GM18505 (cell line): ENCODE measurements at regions not wholly inside any gene's neighbourhood (a gene's known extent, or its start where the extent isn't known, plus 50 kb on each side); places are given as distances from the start of the nearest gene placed in this dataset.

Source experiments
- ATAC-seq: cut with Tn5 transposase; IDR thresholded peaks from one replicate; pipeline ENCODE4 v1.9.1; 2021; ENCODE audit not compliant: unreplicated experiment
- POLR2A ChIP-seq: IDR thresholded peaks from 4 replicates; pipeline ENCODE4 v1.6.1; 2011; ENCODE audit warnings: borderline replicate concordance; ENCODE audit not compliant: insufficient read depth, insufficient read length; ENCODE audit errors: extremely low read depth

- ATAC-seq: no peak
- TF ChIP-seq POLR2A: no peak
These were observed 457.2 kb upstream of the CDH20 start for GRCh38 chr18:60875957-60876507.

GRCh38 chr18:60880184-60880583 is 453.0 kb upstream of the CDH20 start:
- no peak for TF ChIP-seq POLR2A
- no peak for ATAC-seq

DNA sequence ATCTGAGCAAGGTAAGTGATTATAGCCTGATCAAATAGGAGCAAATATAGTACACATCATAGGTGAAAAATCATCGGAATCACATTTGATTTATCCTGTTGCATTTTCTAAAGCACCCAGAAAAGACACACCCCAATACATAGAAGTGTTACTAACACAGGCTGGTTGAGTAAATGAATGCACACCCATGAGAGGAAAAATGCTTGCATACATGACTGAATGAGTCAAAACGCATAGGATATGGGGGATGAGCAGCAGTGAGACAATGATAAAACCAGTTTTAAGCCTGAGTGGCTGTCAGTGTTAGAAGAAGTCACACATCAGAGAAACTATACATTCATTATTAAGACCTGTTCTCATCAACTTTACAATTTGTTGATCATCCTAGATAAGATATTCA is 449.6 kb upstream of the CDH20 start:
- no peak for ATAC-seq
- no peak for TF ChIP-seq POLR2A

DNA sequence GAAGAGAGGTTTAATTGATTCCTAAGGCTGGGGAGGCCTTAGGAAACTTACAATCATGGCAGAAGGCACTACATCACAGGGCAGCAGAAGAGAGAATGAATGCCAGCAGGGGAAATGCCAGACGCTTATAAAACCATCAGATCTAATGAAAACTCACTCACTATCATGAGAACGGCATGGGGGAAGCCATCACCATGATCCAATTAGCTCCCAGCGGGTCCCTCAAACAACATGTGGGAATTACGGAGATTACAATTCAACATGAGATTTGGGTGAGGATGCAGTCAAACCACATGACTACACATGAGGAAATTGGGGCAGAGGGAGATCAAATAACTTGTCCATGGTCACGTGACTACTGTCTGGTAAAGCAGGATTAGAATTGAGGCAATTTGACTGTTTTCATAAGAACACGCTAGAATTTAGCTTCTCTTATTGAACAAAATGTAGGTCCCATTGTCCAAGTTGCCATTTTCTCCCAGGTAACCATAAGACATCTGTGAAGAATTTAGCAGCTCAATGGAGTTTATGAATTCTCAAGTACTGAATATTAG is 445.1 kb upstream of the CDH20 start:
- no peak for ATAC-seq
- TF ChIP-seq POLR2A: no peak

GRCh38 chr18:60889442-60889841 is 443.8 kb upstream of the CDH20 start:
- ATAC-seq: no peak
- no peak for TF ChIP-seq POLR2A

DNA sequence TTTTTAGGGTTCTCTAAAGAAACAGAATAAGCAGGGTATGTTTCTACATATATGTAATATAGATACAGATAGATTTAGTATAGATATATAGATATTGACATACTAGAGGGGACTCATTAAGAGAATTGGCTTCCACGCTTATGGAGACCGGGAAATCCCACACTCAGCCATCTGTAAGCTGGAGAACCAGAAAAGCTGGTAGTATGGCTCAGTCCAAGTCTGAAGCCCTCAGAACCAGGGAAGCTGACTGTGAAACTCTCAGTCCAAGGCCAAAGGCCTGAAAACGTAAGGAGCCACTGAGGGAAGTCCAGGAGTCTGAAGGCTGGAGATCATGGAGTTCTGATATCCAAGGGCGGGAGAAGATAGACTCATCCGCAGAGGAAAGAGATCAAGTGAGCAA is 441.3 kb upstream of the CDH20 start:
- no peak for ATAC-seq
- no peak for TF ChIP-seq POLR2A

- no peak for TF ChIP-seq POLR2A
- no peak for ATAC-seq
These were observed 440.8 kb upstream of the CDH20 start for GRCh38 chr18:60892441-60892840.

DNA sequence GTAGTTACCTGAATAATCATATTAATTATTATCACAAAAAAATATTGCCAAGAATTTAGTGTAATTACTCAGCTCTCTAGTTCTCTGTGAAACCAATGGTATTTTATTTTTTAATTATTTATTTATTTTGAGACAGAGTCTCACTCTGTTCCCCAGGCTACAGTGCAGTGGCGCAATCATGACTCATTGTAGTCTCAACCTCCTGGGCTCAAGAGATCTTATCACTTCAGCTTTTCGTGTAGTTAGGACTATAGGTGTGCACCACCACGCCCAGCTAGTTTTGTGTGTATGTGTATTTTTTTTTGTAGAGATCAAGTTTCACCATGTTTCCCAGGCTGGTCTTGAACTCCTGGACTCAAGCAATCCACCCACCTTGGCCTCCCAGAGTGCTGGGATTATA is 440.4 kb upstream of the CDH20 start:
- no peak for ATAC-seq
- no peak for TF ChIP-seq POLR2A

DNA sequence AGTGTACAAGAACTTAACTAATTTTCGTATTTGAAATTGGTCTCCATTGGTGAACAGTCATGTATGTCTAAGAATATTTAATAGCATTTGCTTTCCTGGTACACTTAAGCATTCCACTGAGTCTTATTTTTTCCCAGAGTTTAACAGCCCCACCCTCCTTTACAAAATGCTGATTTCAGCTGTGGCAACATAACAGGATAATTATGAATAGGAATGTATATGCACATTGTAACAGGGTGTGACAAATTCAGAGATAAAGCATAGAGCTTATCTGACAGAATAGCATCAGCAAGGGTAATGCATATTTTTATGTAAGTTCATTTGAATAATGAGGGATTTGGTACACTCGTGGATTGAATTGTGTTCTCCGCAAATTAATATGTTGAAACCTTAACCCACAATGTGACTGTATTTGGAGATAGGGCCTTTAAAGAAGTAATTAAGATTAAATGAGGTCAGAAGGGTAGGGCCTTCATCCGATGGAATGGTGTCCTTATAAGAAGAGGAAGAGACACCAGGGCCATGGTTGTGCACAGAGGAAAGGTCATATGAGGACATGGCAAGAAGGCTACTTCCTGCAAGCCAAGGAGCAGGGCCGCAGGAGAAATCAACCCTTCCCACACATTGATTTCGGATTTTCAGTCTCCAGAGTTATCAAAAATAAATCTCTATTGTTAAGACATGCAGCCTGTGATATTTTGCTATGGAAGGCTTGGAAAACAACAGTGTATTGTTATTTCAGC is 439.7 kb upstream of the CDH20 start:
- no peak for TF ChIP-seq POLR2A
- ATAC-seq: no peak

- ATAC-seq: no peak
These were observed 438.8 kb upstream of the CDH20 start for GRCh38 chr18:60894254-60894945.

GRCh38 chr18:60895181-60895580 is 438.0 kb upstream of the CDH20 start:
- TF ChIP-seq POLR2A: no peak
- ATAC-seq: no peak

More at GRCh38 chr18:60894254-60894945, 438.8 kb upstream of the CDH20 start:
- no peak for TF ChIP-seq POLR2A

DNA sequence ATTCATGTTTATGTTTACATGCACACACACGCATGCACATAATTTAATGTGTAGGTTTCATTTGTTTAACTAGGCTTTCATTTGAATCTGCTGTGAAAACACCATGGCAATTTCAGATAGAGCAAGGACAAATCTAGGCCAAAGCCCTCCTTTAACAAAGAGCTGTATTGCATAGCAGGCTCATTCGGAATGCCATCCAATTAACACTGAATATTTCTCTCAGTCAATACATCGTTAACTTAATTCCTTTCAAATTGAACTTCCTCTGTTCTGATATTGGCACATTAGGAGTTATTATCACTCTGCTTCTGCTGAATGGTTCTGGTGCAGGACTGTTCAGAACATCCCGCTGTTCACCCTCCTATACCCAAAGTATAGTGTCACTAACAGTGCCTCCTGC is 435.1 kb upstream of the CDH20 start:
- no peak for ATAC-seq
- TF ChIP-seq POLR2A: no peak

DNA sequence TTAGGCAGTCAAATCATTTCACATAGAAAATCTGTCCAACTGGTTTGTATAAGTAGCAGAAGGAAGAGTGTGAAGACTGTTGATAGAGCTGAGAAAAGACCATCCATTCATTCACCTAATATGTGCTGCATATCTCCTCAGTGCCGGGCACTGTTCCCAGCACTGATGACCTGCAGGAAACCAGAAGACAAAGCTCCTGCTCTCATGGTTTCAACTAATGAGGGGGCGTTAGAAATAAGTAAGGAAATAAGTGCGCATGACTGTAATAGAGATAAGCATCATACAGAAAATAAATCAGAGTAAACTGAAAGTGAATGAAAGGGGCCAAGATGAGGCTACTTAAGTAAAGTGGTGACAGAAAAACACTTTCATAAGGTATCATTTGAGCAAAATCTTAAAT is 427.5 kb upstream of the CDH20 start:
- no peak for TF ChIP-seq POLR2A
- no peak for ATAC-seq

- TF ChIP-seq POLR2A: no peak
- no peak for ATAC-seq
These were observed 422.7 kb upstream of the CDH20 start for GRCh38 chr18:60910534-60910933.
